HEK293 (cell line): ENCODE measurements at regions not wholly inside any gene's neighbourhood (a gene's known extent, or its start where the extent isn't known, plus 50 kb on each side); places are given as distances from the start of the nearest gene placed in this dataset.
"Not testable (repeated sequence)": the region's sequence is repeated elsewhere in the genome, so short reads cannot be mapped to it uniquely, and the experiment has no call there.

ENCODE experiments used
- KLF8 ChIP-seq: fragments of 450-650 bp; formaldehyde crosslinking; IDR thresholded peaks from 2 replicates; pipeline ENCODE4 v1.5.1; 2016; ENCODE audit warnings: missing biosample characterization, missing genetic modification characterization
- OSR2 ChIP-seq: fragments of 450-650 bp; formaldehyde crosslinking; IDR thresholded peaks from 2 replicates; pipeline ENCODE4 v1.5.1; 2016; ENCODE audit warnings: missing biosample characterization, missing genetic modification characterization
- TRIM28 ChIP-seq: IDR thresholded peaks from 2 replicates; pipeline ENCODE4 v1.6.1; 2011; ENCODE audit warnings: low read length, control low read depth, borderline replicate concordance
- ZBTB20 ChIP-seq: fragments of 450-650 bp; formaldehyde crosslinking; IDR thresholded peaks from 2 replicates; pipeline ENCODE4 v1.5.1; 2016; ENCODE audit warnings: missing biosample characterization, missing genetic modification characterization
- ZNF549 ChIP-seq: fragments of 450-650 bp; IDR thresholded peaks from 2 replicates; pipeline ENCODE4 v1.5.1; 2018; ENCODE audit warnings: missing biosample characterization, missing genetic modification characterization, mild to moderate bottlenecking, inconsistent platforms, moderate library complexity
- ZNF747 ChIP-seq: fragments of 450-650 bp; formaldehyde crosslinking; IDR thresholded peaks from 2 replicates; pipeline ENCODE4 v1.5.1; 2016; ENCODE audit warnings: missing biosample characterization, missing genetic modification characterization
- ZNF791 ChIP-seq: fragments of 450-650 bp; formaldehyde crosslinking; IDR thresholded peaks from 2 replicates; pipeline ENCODE4 v1.5.1; 2016; ENCODE audit warnings: missing biosample characterization, missing genetic modification characterization
- TF ChIP-seq, protein P1 (sequence below): fragments of 450-650 bp; formaldehyde crosslinking; IDR thresholded peaks from 2 replicates; pipeline ENCODE4 v1.5.1; 2016; ENCODE audit warnings: missing biosample characterization, missing genetic modification characterization
- TF ChIP-seq, protein P2 (sequence below): fragments of 450-650 bp; formaldehyde crosslinking; IDR thresholded peaks from 2 replicates; pipeline ENCODE4 v1.5.1; 2017; ENCODE audit warnings: missing biosample characterization, missing genetic modification characterization
- TF ChIP-seq, protein P3 (sequence below): fragments of 450-650 bp; formaldehyde crosslinking; IDR thresholded peaks from 2 replicates; pipeline ENCODE4 v1.5.1; 2016; ENCODE audit warnings: missing biosample characterization, missing genetic modification characterization
- TF ChIP-seq, protein P4 (sequence below): fragments of 450-650 bp; formaldehyde crosslinking; IDR thresholded peaks from 2 replicates; pipeline ENCODE4 v1.5.1; 2016; ENCODE audit warnings: missing biosample characterization, missing genetic modification characterization, borderline replicate concordance
- TF ChIP-seq, protein P5 (sequence below): fragments of 450-650 bp; formaldehyde crosslinking; IDR thresholded peaks from 2 replicates; pipeline ENCODE4 v1.5.1; 2017; ENCODE audit warnings: missing biosample characterization, missing genetic modification characterization
- TF ChIP-seq, protein P6 (sequence below): fragments of 450-650 bp; formaldehyde crosslinking; IDR thresholded peaks from 2 replicates; pipeline ENCODE4 v1.5.1; 2016; ENCODE audit warnings: missing biosample characterization, missing genetic modification characterization

DNA sequence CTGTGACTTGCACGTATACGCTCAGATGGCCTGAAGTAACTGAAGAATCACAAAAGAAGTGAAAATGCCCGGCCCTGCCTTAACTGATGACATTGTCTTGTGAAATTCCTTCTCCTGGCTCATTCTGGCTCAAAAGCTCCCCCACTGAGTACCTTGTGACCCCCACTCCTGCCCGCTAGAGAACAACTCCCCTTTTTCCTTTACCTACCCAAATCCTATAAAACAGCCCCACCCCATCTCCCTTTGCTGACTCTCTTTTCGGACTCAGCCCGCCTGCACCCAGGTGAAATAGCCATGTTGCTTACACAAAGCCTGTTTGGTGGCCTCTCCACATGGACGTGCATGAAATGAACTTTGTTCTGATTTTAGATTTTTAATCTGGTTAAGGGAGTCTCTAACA is 81.3 kb downstream of the EBNA1BP2 start:
- TF ChIP-seq, protein P1, sequence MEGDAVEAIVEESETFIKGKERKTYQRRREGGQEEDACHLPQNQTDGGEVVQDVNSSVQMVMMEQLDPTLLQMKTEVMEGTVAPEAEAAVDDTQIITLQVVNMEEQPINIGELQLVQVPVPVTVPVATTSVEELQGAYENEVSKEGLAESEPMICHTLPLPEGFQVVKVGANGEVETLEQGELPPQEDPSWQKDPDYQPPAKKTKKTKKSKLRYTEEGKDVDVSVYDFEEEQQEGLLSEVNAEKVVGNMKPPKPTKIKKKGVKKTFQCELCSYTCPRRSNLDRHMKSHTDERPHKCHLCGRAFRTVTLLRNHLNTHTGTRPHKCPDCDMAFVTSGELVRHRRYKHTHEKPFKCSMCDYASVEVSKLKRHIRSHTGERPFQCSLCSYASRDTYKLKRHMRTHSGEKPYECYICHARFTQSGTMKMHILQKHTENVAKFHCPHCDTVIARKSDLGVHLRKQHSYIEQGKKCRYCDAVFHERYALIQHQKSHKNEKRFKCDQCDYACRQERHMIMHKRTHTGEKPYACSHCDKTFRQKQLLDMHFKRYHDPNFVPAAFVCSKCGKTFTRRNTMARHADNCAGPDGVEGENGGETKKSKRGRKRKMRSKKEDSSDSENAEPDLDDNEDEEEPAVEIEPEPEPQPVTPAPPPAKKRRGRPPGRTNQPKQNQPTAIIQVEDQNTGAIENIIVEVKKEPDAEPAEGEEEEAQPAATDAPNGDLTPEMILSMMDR (tag by site-specific recombination) = not testable (repeated sequence)
- not testable (repeated sequence) for TF ChIP-seq OSR2 (tag by site-specific recombination); ZNF791; ZNF747 (tag by site-specific recombination); ZBTB20 (tag by site-specific recombination); TRIM28; ZNF549 (tag by site-specific recombination); KLF8
- TF ChIP-seq, protein P2, sequence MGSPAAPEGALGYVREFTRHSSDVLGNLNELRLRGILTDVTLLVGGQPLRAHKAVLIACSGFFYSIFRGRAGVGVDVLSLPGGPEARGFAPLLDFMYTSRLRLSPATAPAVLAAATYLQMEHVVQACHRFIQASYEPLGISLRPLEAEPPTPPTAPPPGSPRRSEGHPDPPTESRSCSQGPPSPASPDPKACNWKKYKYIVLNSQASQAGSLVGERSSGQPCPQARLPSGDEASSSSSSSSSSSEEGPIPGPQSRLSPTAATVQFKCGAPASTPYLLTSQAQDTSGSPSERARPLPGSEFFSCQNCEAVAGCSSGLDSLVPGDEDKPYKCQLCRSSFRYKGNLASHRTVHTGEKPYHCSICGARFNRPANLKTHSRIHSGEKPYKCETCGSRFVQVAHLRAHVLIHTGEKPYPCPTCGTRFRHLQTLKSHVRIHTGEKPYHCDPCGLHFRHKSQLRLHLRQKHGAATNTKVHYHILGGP = not testable (repeated sequence)
- TF ChIP-seq, protein P3, sequence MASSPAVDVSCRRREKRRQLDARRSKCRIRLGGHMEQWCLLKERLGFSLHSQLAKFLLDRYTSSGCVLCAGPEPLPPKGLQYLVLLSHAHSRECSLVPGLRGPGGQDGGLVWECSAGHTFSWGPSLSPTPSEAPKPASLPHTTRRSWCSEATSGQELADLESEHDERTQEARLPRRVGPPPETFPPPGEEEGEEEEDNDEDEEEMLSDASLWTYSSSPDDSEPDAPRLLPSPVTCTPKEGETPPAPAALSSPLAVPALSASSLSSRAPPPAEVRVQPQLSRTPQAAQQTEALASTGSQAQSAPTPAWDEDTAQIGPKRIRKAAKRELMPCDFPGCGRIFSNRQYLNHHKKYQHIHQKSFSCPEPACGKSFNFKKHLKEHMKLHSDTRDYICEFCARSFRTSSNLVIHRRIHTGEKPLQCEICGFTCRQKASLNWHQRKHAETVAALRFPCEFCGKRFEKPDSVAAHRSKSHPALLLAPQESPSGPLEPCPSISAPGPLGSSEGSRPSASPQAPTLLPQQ (tag by site-specific recombination) = not testable (repeated sequence)
- TF ChIP-seq, protein P4, sequence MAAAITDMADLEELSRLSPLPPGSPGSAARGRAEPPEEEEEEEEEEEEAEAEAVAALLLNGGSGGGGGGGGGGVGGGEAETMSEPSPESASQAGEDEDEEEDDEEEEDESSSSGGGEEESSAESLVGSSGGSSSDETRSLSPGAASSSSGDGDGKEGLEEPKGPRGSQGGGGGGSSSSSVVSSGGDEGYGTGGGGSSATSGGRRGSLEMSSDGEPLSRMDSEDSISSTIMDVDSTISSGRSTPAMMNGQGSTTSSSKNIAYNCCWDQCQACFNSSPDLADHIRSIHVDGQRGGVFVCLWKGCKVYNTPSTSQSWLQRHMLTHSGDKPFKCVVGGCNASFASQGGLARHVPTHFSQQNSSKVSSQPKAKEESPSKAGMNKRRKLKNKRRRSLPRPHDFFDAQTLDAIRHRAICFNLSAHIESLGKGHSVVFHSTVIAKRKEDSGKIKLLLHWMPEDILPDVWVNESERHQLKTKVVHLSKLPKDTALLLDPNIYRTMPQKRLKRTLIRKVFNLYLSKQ (tag by site-specific recombination) = not testable (repeated sequence)
- TF ChIP-seq, protein P5, sequence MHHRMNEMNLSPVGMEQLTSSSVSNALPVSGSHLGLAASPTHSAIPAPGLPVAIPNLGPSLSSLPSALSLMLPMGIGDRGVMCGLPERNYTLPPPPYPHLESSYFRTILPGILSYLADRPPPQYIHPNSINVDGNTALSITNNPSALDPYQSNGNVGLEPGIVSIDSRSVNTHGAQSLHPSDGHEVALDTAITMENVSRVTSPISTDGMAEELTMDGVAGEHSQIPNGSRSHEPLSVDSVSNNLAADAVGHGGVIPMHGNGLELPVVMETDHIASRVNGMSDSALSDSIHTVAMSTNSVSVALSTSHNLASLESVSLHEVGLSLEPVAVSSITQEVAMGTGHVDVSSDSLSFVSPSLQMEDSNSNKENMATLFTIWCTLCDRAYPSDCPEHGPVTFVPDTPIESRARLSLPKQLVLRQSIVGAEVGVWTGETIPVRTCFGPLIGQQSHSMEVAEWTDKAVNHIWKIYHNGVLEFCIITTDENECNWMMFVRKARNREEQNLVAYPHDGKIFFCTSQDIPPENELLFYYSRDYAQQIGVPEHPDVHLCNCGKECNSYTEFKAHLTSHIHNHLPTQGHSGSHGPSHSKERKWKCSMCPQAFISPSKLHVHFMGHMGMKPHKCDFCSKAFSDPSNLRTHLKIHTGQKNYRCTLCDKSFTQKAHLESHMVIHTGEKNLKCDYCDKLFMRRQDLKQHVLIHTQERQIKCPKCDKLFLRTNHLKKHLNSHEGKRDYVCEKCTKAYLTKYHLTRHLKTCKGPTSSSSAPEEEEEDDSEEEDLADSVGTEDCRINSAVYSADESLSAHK = not testable (repeated sequence)
- TF ChIP-seq, protein P6, sequence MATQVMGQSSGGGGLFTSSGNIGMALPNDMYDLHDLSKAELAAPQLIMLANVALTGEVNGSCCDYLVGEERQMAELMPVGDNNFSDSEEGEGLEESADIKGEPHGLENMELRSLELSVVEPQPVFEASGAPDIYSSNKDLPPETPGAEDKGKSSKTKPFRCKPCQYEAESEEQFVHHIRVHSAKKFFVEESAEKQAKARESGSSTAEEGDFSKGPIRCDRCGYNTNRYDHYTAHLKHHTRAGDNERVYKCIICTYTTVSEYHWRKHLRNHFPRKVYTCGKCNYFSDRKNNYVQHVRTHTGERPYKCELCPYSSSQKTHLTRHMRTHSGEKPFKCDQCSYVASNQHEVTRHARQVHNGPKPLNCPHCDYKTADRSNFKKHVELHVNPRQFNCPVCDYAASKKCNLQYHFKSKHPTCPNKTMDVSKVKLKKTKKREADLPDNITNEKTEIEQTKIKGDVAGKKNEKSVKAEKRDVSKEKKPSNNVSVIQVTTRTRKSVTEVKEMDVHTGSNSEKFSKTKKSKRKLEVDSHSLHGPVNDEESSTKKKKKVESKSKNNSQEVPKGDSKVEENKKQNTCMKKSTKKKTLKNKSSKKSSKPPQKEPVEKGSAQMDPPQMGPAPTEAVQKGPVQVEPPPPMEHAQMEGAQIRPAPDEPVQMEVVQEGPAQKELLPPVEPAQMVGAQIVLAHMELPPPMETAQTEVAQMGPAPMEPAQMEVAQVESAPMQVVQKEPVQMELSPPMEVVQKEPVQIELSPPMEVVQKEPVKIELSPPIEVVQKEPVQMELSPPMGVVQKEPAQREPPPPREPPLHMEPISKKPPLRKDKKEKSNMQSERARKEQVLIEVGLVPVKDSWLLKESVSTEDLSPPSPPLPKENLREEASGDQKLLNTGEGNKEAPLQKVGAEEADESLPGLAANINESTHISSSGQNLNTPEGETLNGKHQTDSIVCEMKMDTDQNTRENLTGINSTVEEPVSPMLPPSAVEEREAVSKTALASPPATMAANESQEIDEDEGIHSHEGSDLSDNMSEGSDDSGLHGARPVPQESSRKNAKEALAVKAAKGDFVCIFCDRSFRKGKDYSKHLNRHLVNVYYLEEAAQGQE (tag by site-specific recombination) = not testable (repeated sequence)
